ENCODE measurements at regions not wholly inside any gene's neighbourhood (a gene's known extent, or its start where the extent isn't known, plus 50 kb on each side); places are given as distances from the start of the nearest gene placed in this dataset.
A peak's percentile ranks its signal among the peaks of the same experiment; 100 is the strongest.
"Not testable (repeated sequence)": the region's sequence is repeated elsewhere in the genome, so short reads cannot be mapped to it uniquely, and the experiment has no call there.

- DNase-seq: peak; percentile 17
These were observed 62.0 kb upstream of the CD93 start for GRCh38 chr20:23147964-23148730.

- no peak for DNase-seq
These were observed 61.5 kb upstream of the CD93 start for GRCh38 chr20:23147647-23147963.

GRCh38 chr20:23146857-23147637 is 60.9 kb upstream of the CD93 start:
- DNase-seq: no peak

GRCh38 chr20:23146181-23146580 is 60.1 kb upstream of the CD93 start:
- DNase-seq: no peak

GRCh38 chr20:23145281-23145700 is 59.2 kb upstream of the CD93 start:
- DNase-seq: no peak

- DNase-seq: no peak
These were observed 58.7 kb upstream of the CD93 start for GRCh38 chr20:23144856-23145255.

- DNase-seq: no peak
These were observed 58.0 kb upstream of the CD93 start for GRCh38 chr20:23143986-23144690.

- no peak for DNase-seq
These were observed 57.0 kb upstream of the CD93 start for GRCh38 chr20:23143098-23143497.

GRCh38 chr20:23142162-23143050 is 56.3 kb upstream of the CD93 start:
- DNase-seq: no peak

- DNase-seq: no peak
These were observed 55.5 kb upstream of the CD93 start for GRCh38 chr20:23141450-23142161.

GRCh38 chr20:23140991-23141390 is 54.9 kb upstream of the CD93 start:
- DNase-seq: no peak

- not testable (repeated sequence) for DNase-seq
These were observed 53.9 kb upstream of the CD93 start for GRCh38 chr20:23139984-23140383.

- no peak for DNase-seq
These were observed 53.4 kb upstream of the CD93 start for GRCh38 chr20:23139524-23139923.

GRCh38 chr20:23138682-23139081 is 52.6 kb upstream of the CD93 start:
- no peak for DNase-seq

- DNase-seq: no peak
These were observed 52.1 kb upstream of the CD93 start for GRCh38 chr20:23138226-23138625.

- DNase-seq: no peak
These were observed 51.0 kb upstream of the CD93 start for GRCh38 chr20:23136893-23137745.

- DNase-seq: no peak
These were observed 49.6 kb upstream of the CD93 start for GRCh38 chr20:23135449-23136420.

Measured in activated naive CD4-positive, alpha-beta T cell treated with Interleukin-2 at 50 U/mL for 16 hours (primary cell).